ENCODE measurements at regions not wholly inside any gene's neighbourhood (a gene's known extent, or its start where the extent isn't known, plus 50 kb on each side); places are given as distances from the start of the nearest gene placed in this dataset.

DNA sequence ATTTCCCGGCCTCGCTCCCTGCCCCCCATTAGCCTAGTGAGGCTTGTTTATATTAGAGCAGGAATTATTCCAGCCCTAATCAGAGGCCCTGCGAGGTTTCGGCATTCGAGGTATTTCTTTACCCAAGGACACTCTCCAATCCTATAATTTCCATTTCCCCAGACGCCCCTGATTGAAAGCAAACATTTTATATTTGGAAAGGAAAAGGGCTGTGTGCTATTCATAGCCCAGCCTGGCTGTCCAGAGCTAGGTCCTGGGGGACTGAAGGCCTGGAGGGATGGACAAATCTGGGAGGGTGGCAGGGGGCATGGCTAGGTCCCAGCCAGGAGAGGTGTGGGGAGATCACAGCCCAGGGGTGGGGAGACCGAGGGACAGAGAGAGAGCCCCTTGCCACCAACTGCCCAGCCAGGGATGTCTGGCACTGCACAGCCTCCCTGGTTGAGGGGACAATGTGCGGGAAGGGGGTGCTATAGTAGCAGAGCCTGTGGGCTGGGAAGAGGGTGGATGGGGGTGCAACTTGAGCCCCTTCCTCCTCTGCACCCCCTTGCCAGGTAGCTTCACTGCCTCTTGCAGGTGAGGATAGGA is 125.1 kb downstream of the BARX1 start:
- Histone ChIP-seq H3K36me3 (ENCODE audit: control insufficient read depth, insufficient read depth, low read length) (no peaks in the 10 kb centered on the region), H3K4me2 (ENCODE audit: extremely low read depth, insufficient read depth, low read length) (no peak overlapping the region), H3K27ac (ENCODE audit: insufficient read depth, low read length) (no peak overlapping the region), H3K4me1 (ENCODE audit: control insufficient read depth, extremely low read depth, insufficient read depth, low read length) (no peaks in the 10 kb centered on the region), H2AFZ (ENCODE audit: low read length) (no peak overlapping the region), H3K27me3 (ENCODE audit: control insufficient read depth, insufficient read depth, low read length) (no peaks in the 10 kb centered on the region), H3K9me3 (ENCODE audit: control insufficient read depth, insufficient read depth, low read depth, low read length) (no peaks in the 10 kb centered on the region), H3K79me2 (ENCODE audit: control insufficient read depth, insufficient read depth, low read length) (no peaks in the 10 kb centered on the region), H3K9ac (ENCODE audit: insufficient read depth, low read length) (no peak overlapping the region), H3K4me3 (replicated peaks in 1 of 4; ENCODE audit: control extremely low read depth in 1 of 4, insufficient read depth in 1 of 4, low read depth in 3 of 4, low read length in 4 of 4) (no peak overlapping the region), H4K20me1 (ENCODE audit: control insufficient read depth, extremely low read depth, insufficient read depth, low read length) (no peaks in the 10 kb centered on the region)
- no peak for TF ChIP-seq EZH2 (IDR thresholded peaks at IDR 0.05; ENCODE audit: low read length, missing control alignments)
- TF ChIP-seq, protein P1, sequence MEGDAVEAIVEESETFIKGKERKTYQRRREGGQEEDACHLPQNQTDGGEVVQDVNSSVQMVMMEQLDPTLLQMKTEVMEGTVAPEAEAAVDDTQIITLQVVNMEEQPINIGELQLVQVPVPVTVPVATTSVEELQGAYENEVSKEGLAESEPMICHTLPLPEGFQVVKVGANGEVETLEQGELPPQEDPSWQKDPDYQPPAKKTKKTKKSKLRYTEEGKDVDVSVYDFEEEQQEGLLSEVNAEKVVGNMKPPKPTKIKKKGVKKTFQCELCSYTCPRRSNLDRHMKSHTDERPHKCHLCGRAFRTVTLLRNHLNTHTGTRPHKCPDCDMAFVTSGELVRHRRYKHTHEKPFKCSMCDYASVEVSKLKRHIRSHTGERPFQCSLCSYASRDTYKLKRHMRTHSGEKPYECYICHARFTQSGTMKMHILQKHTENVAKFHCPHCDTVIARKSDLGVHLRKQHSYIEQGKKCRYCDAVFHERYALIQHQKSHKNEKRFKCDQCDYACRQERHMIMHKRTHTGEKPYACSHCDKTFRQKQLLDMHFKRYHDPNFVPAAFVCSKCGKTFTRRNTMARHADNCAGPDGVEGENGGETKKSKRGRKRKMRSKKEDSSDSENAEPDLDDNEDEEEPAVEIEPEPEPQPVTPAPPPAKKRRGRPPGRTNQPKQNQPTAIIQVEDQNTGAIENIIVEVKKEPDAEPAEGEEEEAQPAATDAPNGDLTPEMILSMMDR (conservative IDR thresholded peaks at IDR 0.05 in 1 of 2, IDR thresholded peaks at IDR 0.05 in 1 of 2; ENCODE audit: low read depth in 1 of 2, low read length in 2 of 2), result no peak
- DNase-seq (ENCODE audit: low read depth in 2 of 2), result no peak

DNA sequence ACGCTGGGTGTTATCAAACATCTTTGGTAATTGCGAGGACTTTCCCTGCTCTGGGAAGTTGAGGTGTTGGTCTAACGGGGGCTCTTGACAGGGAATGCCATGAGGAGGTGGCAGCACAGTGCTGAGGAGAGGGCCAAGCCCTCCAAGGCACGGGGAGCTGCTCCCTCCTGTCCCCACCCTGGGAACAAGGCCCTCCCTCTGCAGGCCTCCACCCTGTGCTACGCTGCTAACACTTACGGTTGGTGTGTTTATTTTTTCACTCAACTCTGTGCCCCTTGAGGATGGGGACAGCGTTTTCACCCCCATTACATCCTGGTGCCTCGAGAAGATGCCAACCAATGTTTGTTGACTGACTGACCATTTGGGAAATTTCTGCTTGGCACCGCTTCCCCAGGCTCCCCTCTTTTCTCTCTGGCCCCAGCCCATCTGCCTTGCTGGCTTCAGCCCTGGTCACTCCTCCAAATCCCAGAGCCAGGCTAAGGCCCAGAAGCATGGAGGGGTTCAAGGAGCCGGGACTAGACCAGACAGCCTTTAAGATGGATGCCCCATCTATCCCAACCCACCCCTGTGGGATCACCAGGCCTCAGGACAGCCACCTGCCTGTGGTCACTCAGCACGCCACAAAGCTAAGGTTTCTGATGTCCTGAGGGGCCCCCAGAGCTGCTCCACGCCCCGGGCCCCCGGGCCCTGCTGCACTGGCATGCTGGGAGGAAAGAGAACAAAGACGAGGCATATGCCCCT is 125.7 kb downstream of the BARX1 start:
- H3K4me1 ChIP-seq (ENCODE audit: control insufficient read depth, extremely low read depth, insufficient read depth, low read length), result no peaks in the 10 kb centered on the region
- H4K20me1 ChIP-seq (ENCODE audit: control insufficient read depth, extremely low read depth, insufficient read depth, low read length), result no peaks in the 10 kb centered on the region
- H3K79me2 ChIP-seq (ENCODE audit: control insufficient read depth, insufficient read depth, low read length), result no peaks in the 10 kb centered on the region
- H3K4me2 ChIP-seq (ENCODE audit: extremely low read depth, insufficient read depth, low read length), result no peak overlapping the region
- no peak for TF ChIP-seq EZH2 (IDR thresholded peaks at IDR 0.05; ENCODE audit: low read length, missing control alignments)
- TF ChIP-seq, protein P1 (conservative IDR thresholded peaks at IDR 0.05 in 1 of 2, IDR thresholded peaks at IDR 0.05 in 1 of 2; ENCODE audit: low read depth in 1 of 2, low read length in 2 of 2), result no peak
- no peak overlapping the region for H3K27ac ChIP-seq (ENCODE audit: insufficient read depth, low read length)
- no peaks in the 10 kb centered on the region for H3K9me3 ChIP-seq (ENCODE audit: control insufficient read depth, insufficient read depth, low read depth, low read length)
- H2AFZ ChIP-seq (ENCODE audit: low read length), result no peak overlapping the region
- no peak overlapping the region for H3K9ac ChIP-seq (ENCODE audit: insufficient read depth, low read length)
- no peaks in the 10 kb centered on the region for H3K27me3 ChIP-seq (ENCODE audit: control insufficient read depth, insufficient read depth, low read length)
- DNase-seq (ENCODE audit: low read depth in 2 of 2), result no peak
- no peaks in the 10 kb centered on the region for H3K36me3 ChIP-seq (ENCODE audit: control insufficient read depth, insufficient read depth, low read length)
- H3K4me3 ChIP-seq (replicated peaks in 1 of 4; ENCODE audit: control extremely low read depth in 1 of 4, insufficient read depth in 1 of 4, low read depth in 3 of 4, low read length in 4 of 4), result no peak overlapping the region

DNA sequence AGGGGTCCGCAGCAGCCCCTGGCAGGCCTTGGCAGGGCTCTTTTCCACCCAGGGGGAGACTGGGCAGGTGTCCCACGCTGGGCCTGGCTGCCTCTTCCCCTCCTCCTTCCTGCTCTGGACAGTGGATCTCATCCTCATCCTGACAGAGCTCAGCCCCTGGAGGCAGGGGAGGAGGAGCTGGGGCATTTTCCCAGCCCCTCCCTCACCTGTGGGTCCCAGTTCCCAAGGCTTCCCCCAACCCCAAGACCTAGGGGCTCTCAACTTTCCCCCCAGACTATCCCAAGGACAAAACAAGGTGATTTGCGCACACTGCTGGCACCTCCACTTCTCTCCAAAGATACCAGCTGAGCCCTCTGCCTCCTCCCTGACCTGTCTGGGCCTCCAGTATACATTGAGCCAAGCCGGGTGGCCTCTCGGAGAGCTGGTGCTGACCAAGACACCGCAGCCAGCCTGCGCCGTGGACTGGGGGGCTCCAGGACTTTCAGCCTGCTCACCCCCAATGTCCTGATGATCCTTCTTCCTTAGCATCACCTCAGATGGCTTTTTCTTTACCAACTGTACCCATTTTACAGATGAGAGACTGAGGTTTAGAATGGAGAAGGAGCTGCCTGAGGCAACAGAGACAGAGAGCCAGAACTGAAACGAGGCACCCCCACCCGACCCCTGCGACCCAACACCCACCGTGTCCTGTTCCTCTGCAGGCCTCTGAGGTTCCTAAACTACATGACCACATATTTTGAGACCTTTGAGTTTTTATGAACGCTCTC is 126.6 kb downstream of the BARX1 start:
- Histone ChIP-seq H3K36me3 (ENCODE audit: control insufficient read depth, insufficient read depth, low read length) (no peaks in the 10 kb centered on the region), H3K27me3 (ENCODE audit: control insufficient read depth, insufficient read depth, low read length) (no peaks in the 10 kb centered on the region), H2AFZ (ENCODE audit: low read length) (no peak overlapping the region), H3K9ac (ENCODE audit: insufficient read depth, low read length) (no peak overlapping the region), H3K79me2 (ENCODE audit: control insufficient read depth, insufficient read depth, low read length) (no peaks in the 10 kb centered on the region), H3K4me3 (replicated peaks in 1 of 4; ENCODE audit: control extremely low read depth in 1 of 4, insufficient read depth in 1 of 4, low read depth in 3 of 4, low read length in 4 of 4) (no peak overlapping the region), H3K9me3 (ENCODE audit: control insufficient read depth, insufficient read depth, low read depth, low read length) (no peaks in the 10 kb centered on the region), H3K27ac (ENCODE audit: insufficient read depth, low read length) (no peak overlapping the region), H4K20me1 (ENCODE audit: control insufficient read depth, extremely low read depth, insufficient read depth, low read length) (no peaks in the 10 kb centered on the region), H3K4me1 (ENCODE audit: control insufficient read depth, extremely low read depth, insufficient read depth, low read length) (no peaks in the 10 kb centered on the region), H3K4me2 (ENCODE audit: extremely low read depth, insufficient read depth, low read length) (no peak overlapping the region)
- TF ChIP-seq EZH2 (IDR thresholded peaks at IDR 0.05; ENCODE audit: low read length, missing control alignments), result no peak
- TF ChIP-seq, protein P1 (conservative IDR thresholded peaks at IDR 0.05 in 1 of 2, IDR thresholded peaks at IDR 0.05 in 1 of 2; ENCODE audit: low read depth in 1 of 2, low read length in 2 of 2), result no peak
- DNase-seq (ENCODE audit: low read depth in 2 of 2), result no peak
